Activated T-helper 2 cell treated with anti-CD3 and anti-CD28 coated beads, Interferon-gamma antibody, Interleukin-2, Interleukin-4, amounts not matched to agents 10 μg/mL and 5 μg/mL and 100 μg/mL, durations not matched to agents 14 hours and 24 hours and 36 hours (primary cell): ENCODE measurements at regions not wholly inside any gene's neighbourhood (a gene's known extent, or its start where the extent isn't known, plus 50 kb on each side); places are given as distances from the start of the nearest gene placed in this dataset.
"Not testable (repeated sequence)": the region's sequence is repeated elsewhere in the genome, so short reads cannot be mapped to it uniquely, and the experiment has no call there.

Source experiments
- DNase-seq: peaks from one replicate; pipeline ENCODE4 v3.0.0; 2021; ENCODE audit warnings: low spot score
- H3K27ac Mint-ChIP-seq: one replicate; pipeline ENCODE4 v1.8.0; 2021; ENCODE audit warnings: mixed read lengths
- H3K27me3 Mint-ChIP-seq: one replicate; pipeline ENCODE4 v1.8.0; 2021; ENCODE audit warnings: low read depth, mixed read lengths
- H3K36me3 Mint-ChIP-seq: one replicate; pipeline ENCODE4 v1.8.0; 2021; ENCODE audit warnings: low read depth, mixed read lengths
- H3K4me1 Mint-ChIP-seq: one replicate; pipeline ENCODE4 v1.8.0; 2021; ENCODE audit warnings: low read depth, mixed read lengths
- H3K4me3 Mint-ChIP-seq: one replicate; pipeline ENCODE4 v1.8.0; 2021; ENCODE audit warnings: low read depth, mild to moderate bottlenecking, moderate library complexity, mixed read lengths
- H3K9me3 Mint-ChIP-seq: one replicate; pipeline ENCODE4 v1.8.0; 2021; ENCODE audit warnings: mixed read lengths
- intact Hi-C: fragments of 100-400 bp; cut with micrococcal nuclease; formaldehyde crosslinking; loops from one replicate; pipeline ENCODE4 v1.15.1; 2023

- peaks cover 10% of the 10 kb centered on the region for H3K9me3 Mint-ChIP-seq
- intact Hi-C loops: no loop called here
- H3K27ac Mint-ChIP-seq: no peak overlapping the region
- H3K36me3 Mint-ChIP-seq: no peaks in the 10 kb centered on the region
- H3K4me3 Mint-ChIP-seq: no peak overlapping the region
- H3K4me1 Mint-ChIP-seq: no peaks in the 10 kb centered on the region
- DNase-seq: no peak
- no peaks in the 10 kb centered on the region for H3K27me3 Mint-ChIP-seq
These were observed 393.5 kb downstream of the SATB2 start for GRCh38 chr2:199064201-199064600.

GRCh38 chr2:199057936-199058335 lies 399.8 kb downstream of the SATB2 start:
- Mint-ChIP-seq H3K4me3 (no peak overlapping the region), H3K9me3 (peaks cover 5% of the 10 kb centered on the region), H3K36me3 (no peaks in the 10 kb centered on the region), H3K4me1 (no peaks in the 10 kb centered on the region), H3K27me3 (no peaks in the 10 kb centered on the region), H3K27ac (no peak overlapping the region)
- no peak for DNase-seq
- intact Hi-C loops: no loop called here

GRCh38 chr2:199055336-199055735 lies 402.4 kb downstream of the SATB2 start:
- Mint-ChIP-seq H3K9me3 (no peaks in the 10 kb centered on the region), H3K4me3 (no peak overlapping the region), H3K36me3 (no peaks in the 10 kb centered on the region), H3K4me1 (no peaks in the 10 kb centered on the region), H3K27me3 (no peaks in the 10 kb centered on the region), H3K27ac (no peak overlapping the region)
- intact Hi-C loops: no loop called here
- no peak for DNase-seq

GRCh38 chr2:199042660-199043379 lies 414.9 kb downstream of the SATB2 start:
- Mint-ChIP-seq H3K27me3 (no peaks in the 10 kb centered on the region), H3K36me3 (no peaks in the 10 kb centered on the region), H3K27ac (no peak overlapping the region)

GRCh38 chr2:199040522-199040921 lies 417.2 kb downstream of the SATB2 start:
- Mint-ChIP-seq H3K27me3 (no peaks in the 10 kb centered on the region), H3K4me1 (no peaks in the 10 kb centered on the region), H3K36me3 (no peaks in the 10 kb centered on the region), H3K4me3 (no peak overlapping the region), H3K27ac (no peak overlapping the region), H3K9me3 (no peaks in the 10 kb centered on the region)
- intact Hi-C loops: no loop called here
- no peak for DNase-seq

More at GRCh38 chr2:199042660-199043379, 414.9 kb downstream of the SATB2 start:
- no peaks in the 10 kb centered on the region for H3K9me3 Mint-ChIP-seq
- no peak for DNase-seq
- no peak overlapping the region for H3K4me3 Mint-ChIP-seq
- intact Hi-C loops: no loop called here
- no peaks in the 10 kb centered on the region for H3K4me1 Mint-ChIP-seq

- H3K4me3 Mint-ChIP-seq, DNase-seq, H3K9me3 Mint-ChIP-seq, H3K4me1 Mint-ChIP-seq, H3K27ac Mint-ChIP-seq, intact Hi-C loops, H3K36me3 Mint-ChIP-seq, H3K27me3 Mint-ChIP-seq: not testable (repeated sequence)
These were observed 424.0 kb downstream of the SATB2 start for GRCh38 chr2:199033761-199034160.

- no peak for DNase-seq
- H3K4me1 Mint-ChIP-seq: no peaks in the 10 kb centered on the region
- H3K36me3 Mint-ChIP-seq: no peaks in the 10 kb centered on the region
- H3K9me3 Mint-ChIP-seq: no peaks in the 10 kb centered on the region
- no peak overlapping the region for H3K4me3 Mint-ChIP-seq
- intact Hi-C loops: no loop called here
- no peaks in the 10 kb centered on the region for H3K27me3 Mint-ChIP-seq
- no peak overlapping the region for H3K27ac Mint-ChIP-seq
These were observed 432.6 kb downstream of the SATB2 start for GRCh38 chr2:199025146-199025545.

GRCh38 chr2:199024224-199024623 lies 433.5 kb downstream of the SATB2 start:
- Mint-ChIP-seq H3K36me3 (no peaks in the 10 kb centered on the region), H3K27me3 (no peaks in the 10 kb centered on the region), H3K4me1 (no peaks in the 10 kb centered on the region), H3K27ac (no peak overlapping the region), H3K4me3 (no peak overlapping the region), H3K9me3 (no peaks in the 10 kb centered on the region)
- DNase-seq: no peak
- intact Hi-C loops: no loop called here

- no peaks in the 10 kb centered on the region for H3K9me3 Mint-ChIP-seq
- no peaks in the 10 kb centered on the region for H3K4me1 Mint-ChIP-seq
- intact Hi-C loops: no loop called here
- no peaks in the 10 kb centered on the region for H3K36me3 Mint-ChIP-seq
- no peak overlapping the region for H3K27ac Mint-ChIP-seq
- no peak overlapping the region for H3K4me3 Mint-ChIP-seq
- DNase-seq: no peak
- no peaks in the 10 kb centered on the region for H3K27me3 Mint-ChIP-seq
These were observed 437.7 kb downstream of the SATB2 start for GRCh38 chr2:199019898-199020507.

- Mint-ChIP-seq H3K27me3 (no peaks in the 10 kb centered on the region), H3K36me3 (no peaks in the 10 kb centered on the region), H3K9me3 (no peaks in the 10 kb centered on the region)
These were observed 438.9 kb downstream of the SATB2 start for GRCh38 chr2:199018826-199019225.

GRCh38 chr2:199015072-199015471 lies 442.7 kb downstream of the SATB2 start:
- Mint-ChIP-seq H3K4me3 (no peak overlapping the region), H3K36me3 (no peaks in the 10 kb centered on the region), H3K9me3 (no peaks in the 10 kb centered on the region), H3K27me3 (no peaks in the 10 kb centered on the region), H3K4me1 (no peaks in the 10 kb centered on the region), H3K27ac (no peak overlapping the region)
- DNase-seq: no peak
- intact Hi-C loops: no loop called here

More at GRCh38 chr2:199018826-199019225, 438.9 kb downstream of the SATB2 start:
- no peak overlapping the region for H3K4me3 Mint-ChIP-seq
- no peak overlapping the region for H3K27ac Mint-ChIP-seq
- no peaks in the 10 kb centered on the region for H3K4me1 Mint-ChIP-seq
- DNase-seq: no peak
- intact Hi-C loops: no loop called here

- H3K27me3 Mint-ChIP-seq: no peaks in the 10 kb centered on the region
- H3K36me3 Mint-ChIP-seq: no peaks in the 10 kb centered on the region
- DNase-seq: no peak
- no peaks in the 10 kb centered on the region for H3K9me3 Mint-ChIP-seq
- H3K4me3 Mint-ChIP-seq: no peak overlapping the region
- H3K4me1 Mint-ChIP-seq: no peaks in the 10 kb centered on the region
- intact Hi-C loops: no loop called here
- H3K27ac Mint-ChIP-seq: no peak overlapping the region
These were observed 443.5 kb downstream of the SATB2 start for GRCh38 chr2:199014226-199014625.

GRCh38 chr2:199011908-199012307 lies 445.8 kb downstream of the SATB2 start:
- Mint-ChIP-seq H3K9me3 (no peaks in the 10 kb centered on the region), H3K27me3 (no peaks in the 10 kb centered on the region), H3K27ac (no peak overlapping the region), H3K4me1 (no peaks in the 10 kb centered on the region), H3K36me3 (no peaks in the 10 kb centered on the region), H3K4me3 (no peak overlapping the region)
- DNase-seq: no peak
- intact Hi-C loops: no loop called here
